ENCODE measurements at regions not wholly inside any gene's neighbourhood (a gene's known extent, or its start where the extent isn't known, plus 50 kb on each side); places are given as distances from the start of the nearest gene placed in this dataset.

DNA sequence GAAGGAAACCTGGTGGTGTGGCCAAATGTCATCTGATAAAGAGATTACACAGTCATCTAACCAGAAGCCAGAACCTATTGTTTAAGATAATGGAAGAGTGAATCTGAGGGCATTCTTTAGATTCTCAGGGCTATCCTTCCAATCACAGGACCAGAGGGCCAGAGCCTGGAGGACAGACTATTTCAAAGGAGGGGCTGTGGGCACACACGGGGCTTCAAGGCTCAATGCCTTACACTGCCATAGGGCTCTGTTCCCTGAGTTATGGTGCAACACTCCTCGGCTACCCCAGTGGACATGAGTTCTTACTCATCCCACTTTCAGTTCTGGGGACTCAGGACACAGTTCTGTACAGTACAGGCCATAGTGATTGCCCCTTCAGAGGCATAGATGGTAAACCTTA, 343.9 kb upstream of the ALCAM start:
- TF ChIP-seq POLR2A (IDR thresholded peaks at IDR 0.05) (no peak), CTCF (IDR thresholded peaks at IDR 0.05) (no peak)
- intact Hi-C loops (cut with DNase I), result no loop called here
- no peaks in the 10 kb centered on the region for H3K27me3 ChIP-seq
- no peak for DNase-seq
- no peak overlapping the region for H3K27ac ChIP-seq
- no peak overlapping the region for H3K4me3 ChIP-seq (replicated peaks in 1 of 3)
- no peaks in the 10 kb centered on the region for H3K36me3 ChIP-seq
- H3K9me3 ChIP-seq, result no peaks in the 10 kb centered on the region
- H3K4me1 ChIP-seq, result no peaks in the 10 kb centered on the region
- 59 to 74% methylated on average over 2 of the region's 2 CpGs for WGBS, 2 donors

DNA sequence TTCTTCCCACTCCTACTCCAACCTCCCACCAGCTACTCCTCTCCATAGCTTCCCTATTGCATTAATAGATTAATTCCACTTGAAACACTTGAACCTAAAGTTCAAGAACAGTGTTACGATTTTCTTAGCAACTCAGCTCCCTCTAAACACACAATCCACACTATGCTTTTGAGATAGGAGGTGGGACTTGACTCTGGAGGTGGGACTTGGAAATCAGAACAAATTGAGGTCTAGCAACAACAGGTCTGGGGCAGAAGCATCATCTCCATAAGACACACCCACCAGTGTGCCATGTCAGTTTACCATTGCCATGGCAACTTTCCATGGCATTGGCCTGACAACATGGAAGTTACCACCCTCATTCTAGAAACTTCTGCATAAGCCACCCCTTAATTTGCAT, 336.5 kb upstream of the ALCAM start:
- no peak overlapping the region for H3K27ac ChIP-seq
- no peak overlapping the region for H3K4me3 ChIP-seq (replicated peaks in 1 of 3)
- TF ChIP-seq POLR2A (IDR thresholded peaks at IDR 0.05), result no peak
- no peak for TF ChIP-seq CTCF (IDR thresholded peaks at IDR 0.05)
- H3K27me3 ChIP-seq, result no peaks in the 10 kb centered on the region
- WGBS, 2 donors, result 25 to 37% methylated on average over 1 of the region's 1 CpG
- intact Hi-C loops (cut with DNase I), result no loop called here
- no peaks in the 10 kb centered on the region for H3K4me1 ChIP-seq
- no peaks in the 10 kb centered on the region for H3K36me3 ChIP-seq
- H3K9me3 ChIP-seq, result no peaks in the 10 kb centered on the region
- no peak for DNase-seq

GRCh38 chr3:105032541-105032940, 334.2 kb upstream of the ALCAM start:
- 72 to 76% methylated on average over 5 of the region's 5 CpGs for WGBS, 2 donors
- intact Hi-C loops (cut with DNase I), result no loop called here
- TF ChIP-seq POLR2A (IDR thresholded peaks at IDR 0.05) (no peak), CTCF (IDR thresholded peaks at IDR 0.05) (no peak)

DNA sequence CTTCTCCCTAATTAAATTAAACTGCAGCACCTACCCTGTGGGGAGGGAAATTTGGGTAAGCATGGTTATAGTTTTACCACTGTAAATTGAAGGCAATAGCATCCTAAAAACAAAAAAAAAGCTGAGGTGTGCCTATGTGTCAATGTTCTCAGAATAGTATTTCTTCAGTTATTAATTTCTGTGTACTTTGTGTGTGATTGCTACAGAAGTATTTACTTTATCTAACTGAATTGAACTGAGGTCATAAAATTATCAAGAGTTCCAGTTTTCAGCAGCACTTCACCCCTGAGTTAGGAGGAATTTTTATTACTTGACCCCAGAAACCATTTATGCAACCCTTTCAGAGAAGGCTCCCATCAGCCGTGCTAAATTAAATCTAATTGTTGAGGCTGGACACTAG, 333.6 kb upstream of the ALCAM start:
- DNase-seq, result no peak
- WGBS, 2 donors, result 89 to 92% methylated on average over 1 of the region's 1 CpG
- Histone ChIP-seq H3K4me1 (no peaks in the 10 kb centered on the region), H3K9me3 (no peaks in the 10 kb centered on the region), H3K36me3 (no peaks in the 10 kb centered on the region), H3K27me3 (no peaks in the 10 kb centered on the region), H3K27ac (no peak overlapping the region), H3K4me3 (replicated peaks in 1 of 3) (no peak overlapping the region)
- intact Hi-C loops (cut with DNase I), result no loop called here
- TF ChIP-seq CTCF (IDR thresholded peaks at IDR 0.05) (no peak), POLR2A (IDR thresholded peaks at IDR 0.05) (no peak)

More at GRCh38 chr3:105032541-105032940, 334.2 kb upstream of the ALCAM start:
- Histone ChIP-seq H3K4me3 (replicated peaks in 1 of 3) (no peak overlapping the region), H3K27ac (no peak overlapping the region), H3K9me3 (no peaks in the 10 kb centered on the region), H3K27me3 (no peaks in the 10 kb centered on the region), H3K36me3 (no peaks in the 10 kb centered on the region), H3K4me1 (no peaks in the 10 kb centered on the region)
- no peak for DNase-seq

GRCh38 chr3:105039004-105039403, 327.7 kb upstream of the ALCAM start:
- Histone ChIP-seq H3K36me3 (no peaks in the 10 kb centered on the region), H3K4me3 (replicated peaks in 1 of 3) (no peak overlapping the region), H3K27ac (no peak overlapping the region), H3K27me3 (no peaks in the 10 kb centered on the region), H3K4me1 (no peaks in the 10 kb centered on the region), H3K9me3 (no peaks in the 10 kb centered on the region)
- no peak for DNase-seq
- intact Hi-C loops (cut with DNase I), result no loop called here
- WGBS, 2 donors, result 71 to 73% methylated on average over 2 of the region's 2 CpGs
- TF ChIP-seq CTCF (IDR thresholded peaks at IDR 0.05), result no peak
- TF ChIP-seq POLR2A (IDR thresholded peaks at IDR 0.05), result no peak
